Tibial artery (tissue), 4 donors: ENCODE measurements at regions not wholly inside any gene's neighbourhood (a gene's known extent, or its start where the extent isn't known, plus 50 kb on each side); places are given as distances from the start of the nearest gene placed in this dataset.
"Not testable (repeated sequence)": the region's sequence is repeated elsewhere in the genome, so short reads cannot be mapped to it uniquely, and the experiment has no call there.

Experiments used
- DNase-seq, 2 donors: peaks; one replicate each; pipeline ENCODE4 v3.0.0-alpha.2; 2019
- H3K27ac ChIP-seq, 2 donors: fragments of 200-600 bp; sonication (generic) in 1 of 2; 1 replicate in 1 of 2; 2 replicates in 1 of 2; pipeline ENCODE4 v1.5.1; 2018 to 2019; ENCODE audit warnings: mild to moderate bottlenecking in 1 of 2
- H3K27me3 ChIP-seq, 2 donors: fragments of 200-600 bp; sonication (generic) in 1 of 2; one replicate each; pipeline versions ENCODE4 v1.5.1 to v1.6.0; 2016 to 2019
- H3K36me3 ChIP-seq, 3 donors: fragments of 200-600 bp; sonication (generic) in 2 of 3; one replicate each; pipeline ENCODE4 v1.5.1; 2016 to 2019; ENCODE audit warnings: mild to moderate bottlenecking in 2 of 3
- H3K4me1 ChIP-seq, 4 donors: fragments of 200-600 bp; sonication (generic) in 2 of 4; 1 replicate in 3 of 4; 2 replicates in 1 of 4; pipeline ENCODE4 v1.5.1; 2016 to 2019
- H3K4me3 ChIP-seq, 2 donors: fragments of 200-600 bp; sonication (generic) in 1 of 2; 1 replicate in 1 of 2; 2 replicates in 1 of 2; pipeline ENCODE4 v1.5.1; 2018 to 2019; ENCODE audit warnings: mild to moderate bottlenecking in 2 of 2
- H3K9me3 ChIP-seq, 3 donors: fragments of 200-600 bp; sonication (generic) in 1 of 3; one replicate each; pipeline ENCODE4 v1.5.1; 2016 to 2019
- CTCF ChIP-seq, 2 experiments: fragments of 200-600 bp in 1 of 2; fragments of 450-650 bp in 1 of 2; IDR thresholded peaks; one replicate each; pipeline ENCODE4 v1.5.1; 2017 to 2019; ENCODE audit warnings: antibody characterized with exemption in 2 of 2, mild to moderate bottlenecking in 1 of 2, moderate library complexity in 1 of 2
- intact Hi-C: fragments of 100-400 bp; cut with DNase I; formaldehyde crosslinking; loops from one replicate; pipeline ENCODE4 v1.15.0; 2023; ENCODE audit warnings: low total_unique reads

GRCh38 chr16:27640277-27640600 lies 90.3 kb downstream of the KATNIP start:
- intact Hi-C loops, result no loop called here

GRCh38 chr16:27641260-27641659 lies 91.3 kb downstream of the KATNIP start:
- H3K36me3 ChIP-seq, result peaks cover 0 to 33% (median 0%) of the 10 kb centered on the region in 3 donors
- no peaks in the 10 kb centered on the region for H3K9me3 ChIP-seq
- H3K27me3 ChIP-seq, result no peaks in the 10 kb centered on the region
- H3K4me3 ChIP-seq, result no peak overlapping the region
- TF ChIP-seq CTCF (IDR thresholded peaks at IDR 0.05), result no peak
- DNase-seq, result no peak
- no peak overlapping the region for H3K27ac ChIP-seq
- intact Hi-C loops, result no loop called here
- H3K4me1 ChIP-seq, result no peaks in the 10 kb centered on the region

More at GRCh38 chr16:27640277-27640600, 90.3 kb downstream of the KATNIP start:
- H3K27ac ChIP-seq, result no peak overlapping the region
- no peak overlapping the region for H3K4me3 ChIP-seq
- peaks cover 0 to 39% (median 0%) of the 10 kb centered on the region in 3 donors for H3K36me3 ChIP-seq
- H3K9me3 ChIP-seq, result no peaks in the 10 kb centered on the region
- H3K27me3 ChIP-seq, result no peaks in the 10 kb centered on the region
- no peak for TF ChIP-seq CTCF (IDR thresholded peaks at IDR 0.05)
- DNase-seq, result no peak
- H3K4me1 ChIP-seq, result no peaks in the 10 kb centered on the region

GRCh38 chr16:27641734-27642415 lies 91.9 kb downstream of the KATNIP start:
- H3K4me1 ChIP-seq, H3K9me3 ChIP-seq, intact Hi-C loops, H3K27me3 ChIP-seq, H3K4me3 ChIP-seq, H3K27ac ChIP-seq, DNase-seq: not testable (repeated sequence)
- peaks cover 0 to 28% (median 0%) of the 10 kb centered on the region in 3 donors for H3K36me3 ChIP-seq

GRCh38 chr16:27642756-27643155 lies 92.8 kb downstream of the KATNIP start:
- Histone ChIP-seq H3K27ac (no peak overlapping the region), H3K4me1 (no peaks in the 10 kb centered on the region), H3K4me3 (no peak overlapping the region), H3K36me3 (peaks cover 0 to 19% (median 0%) of the 10 kb centered on the region in 3 donors), H3K9me3 (no peaks in the 10 kb centered on the region), H3K27me3 (no peaks in the 10 kb centered on the region)
- intact Hi-C loops, result no loop called here
- DNase-seq, result no peak
- TF ChIP-seq CTCF (IDR thresholded peaks at IDR 0.05), result no peak

GRCh38 chr16:27644165-27644564 lies 94.2 kb downstream of the KATNIP start:
- intact Hi-C loops, result no loop called here
- no peaks in the 10 kb centered on the region for H3K4me1 ChIP-seq
- H3K27me3 ChIP-seq, result no peaks in the 10 kb centered on the region
- H3K4me3 ChIP-seq, result no peak overlapping the region
- H3K27ac ChIP-seq, result no peak overlapping the region
- no peaks in the 10 kb centered on the region for H3K9me3 ChIP-seq
- no peak for TF ChIP-seq CTCF (IDR thresholded peaks at IDR 0.05)
- DNase-seq, result no peak
- H3K36me3 ChIP-seq, result peaks cover 4 to 21% (median 11%) of the 10 kb centered on the region in 3 donors

GRCh38 chr16:27645396-27645795 lies 95.5 kb downstream of the KATNIP start:
- H3K27me3 ChIP-seq, result no peaks in the 10 kb centered on the region
- no peak overlapping the region for H3K4me3 ChIP-seq
- no peaks in the 10 kb centered on the region for H3K9me3 ChIP-seq
- peaks cover 4 to 21% (median 17%) of the 10 kb centered on the region in 3 donors for H3K36me3 ChIP-seq
- no peaks in the 10 kb centered on the region for H3K4me1 ChIP-seq
- TF ChIP-seq CTCF (IDR thresholded peaks at IDR 0.05), result no peak
- DNase-seq, result no peak
- H3K27ac ChIP-seq, result no peak overlapping the region
- intact Hi-C loops, result no loop called here
